ENCODE measurements at regions not wholly inside any gene's neighbourhood (a gene's known extent, or its start where the extent isn't known, plus 50 kb on each side); places are given as distances from the start of the nearest gene placed in this dataset.

- ATAC-seq (no peak), FAIRE-seq (no peak), DNase-seq (ENCODE audit: low read depth in 1 of 2, low spot score in 1 of 2) (no peak)
- WGBS (ENCODE audit: missing lambda C conversion rate), result 11% methylated on average over 3 of the region's 3 CpGs
- peaks cover 3% of the 10 kb centered on the region; the same call in 1 of the 3 replicates for H3K9me3 ChIP-seq
- H3K4me2 ChIP-seq, result no peak overlapping the region
- POLR2A ChIA-PET, result no interaction called here
- CTCF ChIA-PET, result no interaction called here
- H3K4me3 ChIP-seq, result no peak overlapping the region
- no peaks in the 10 kb centered on the region for H3K4me1 ChIP-seq
- TF ChIP-seq HES2 (IDR thresholded peaks at IDR 0.05), result no peak
- TF ChIP-seq BHLHE40 (IDR thresholded peaks at IDR 0.05; ENCODE audit: low read depth, low read length), result no peak
- no peak overlapping the region for H3K27ac ChIP-seq
These were observed 60.2 kb upstream of the ZKSCAN2 start for GRCh38 chr16:25317732-25318316.

GRCh38 chr16:25311950-25312349 is 54.3 kb upstream of the ZKSCAN2 start:
- FAIRE-seq, result no peak

GRCh38 chr16:25311039-25311438 is 53.4 kb upstream of the ZKSCAN2 start:
- no peak overlapping the region for H3K4me2 ChIP-seq
- FAIRE-seq, result no peak
- H3K9me3 ChIP-seq, result peaks cover 4% of the 10 kb centered on the region; the same call in 2 of the 3 replicates
- POLR2A ChIA-PET, result no interaction called here
- no peak overlapping the region for H3K27ac ChIP-seq
- no peak overlapping the region for H3K4me3 ChIP-seq
- no peak for DNase-seq (ENCODE audit: low read depth in 1 of 2, low spot score in 1 of 2)
- TF ChIP-seq POLR2A (IDR thresholded peaks at IDR 0.05; ENCODE audit: low read length) (no peak), TP53 (CRISPR knock-in tag; IDR thresholded peaks at IDR 0.05) (no peak), NFE2L2 (conservative IDR thresholded peaks at IDR 0.05; ENCODE audit: low read length) (no peak), HMGXB4 (CRISPR knock-in tag; IDR thresholded peaks at IDR 0.05; ENCODE audit: borderline replicate concordance) (no peak), ELK1 (IDR thresholded peaks at IDR 0.05; ENCODE audit: low read depth, low read length) (no peak), REST (IDR thresholded peaks at IDR 0.05) (no peak), HOXB5 (CRISPR knock-in tag; IDR thresholded peaks at IDR 0.05) (no peak), ZC3H11A (IDR thresholded peaks at IDR 0.05) (no peak), TFCP2L1 (CRISPR knock-in tag; IDR thresholded peaks at IDR 0.05) (no peak)
- H3K4me1 ChIP-seq, result no peaks in the 10 kb centered on the region
- WGBS (ENCODE audit: missing lambda C conversion rate), result 4% methylated on average over 2 of the region's 2 CpGs
- CTCF ChIA-PET, result no interaction called here
- ATAC-seq, result no peak

More at GRCh38 chr16:25311950-25312349, 54.3 kb upstream of the ZKSCAN2 start:
- H3K27ac ChIP-seq, result no peak overlapping the region
- ChIA-PET POLR2A (no interaction called here), CTCF (interaction anchor here (0.6 to 1.9 kb wide), 2 partner anchors 35 to 1581 kb away, joined by 3 to 5 read pairs; no protein-coding TSS in a partner anchor)
- no peaks in the 10 kb centered on the region for H3K4me1 ChIP-seq
- TF ChIP-seq CBX2 (IDR thresholded peaks at IDR 0.05; ENCODE audit: borderline replicate concordance, low read depth), result no peak
- no peak for TF ChIP-seq HES2 (IDR thresholded peaks at IDR 0.05)
- TF ChIP-seq MYC (IDR thresholded peaks at IDR 0.05; ENCODE audit: borderline replicate concordance, low read length), result no peak
- no peak for TF ChIP-seq JUN (IDR thresholded peaks at IDR 0.05)
- no peak for TF ChIP-seq RCOR1 (IDR thresholded peaks at IDR 0.05; ENCODE audit: low read depth, low read length)
- TF ChIP-seq RAD21 (conservative IDR thresholded peaks at IDR 0.05 in 1 of 2, IDR thresholded peaks at IDR 0.05 in 1 of 2), result no peak
- TF ChIP-seq SMC3 (IDR thresholded peaks at IDR 0.05), result no peak
- TF ChIP-seq ZFP36 (IDR thresholded peaks at IDR 0.05; ENCODE audit: borderline replicate concordance, partially characterized antibody), result no peak
- TF ChIP-seq E2F6 (IDR thresholded peaks at IDR 0.05; ENCODE audit: borderline replicate concordance, low read depth), result no peak
- TF ChIP-seq HOXB13 (CRISPR knock-in tag; IDR thresholded peaks at IDR 0.05; ENCODE audit: low read depth), result no peak
- DNase-seq (ENCODE audit: low read depth in 1 of 2, low spot score in 1 of 2) (no peak), ATAC-seq (no peak)
- no peak overlapping the region for H3K4me2 ChIP-seq
- H3K4me3 ChIP-seq, result no peak overlapping the region
- H3K9me3 ChIP-seq, result peaks cover 4% of the 10 kb centered on the region; the same call in 2 of the 3 replicates
